Stimulated activated CD8-positive, alpha-beta memory T cell treated with anti-CD3 and anti-CD28 coated beads, Interleukin-4, amount 100 ng/mL, for 4 hours (primary cell): ENCODE measurements at regions not wholly inside any gene's neighbourhood (a gene's known extent, or its start where the extent isn't known, plus 50 kb on each side); places are given as distances from the start of the nearest gene placed in this dataset.

Experiments
- DNase-seq, 2 donors: peaks; one replicate each; pipeline ENCODE4 v3.0.0-alpha.2; 2020; ENCODE audit warnings: low read depth in 2 of 2, low spot score in 1 of 2

- DNase-seq = no peak
Observed at GRCh38 chr6:106773522-106773921, 144.1 kb downstream of the QRSL1 start.

GRCh38 chr6:106772270-106773142 is 143.1 kb downstream of the QRSL1 start:
- DNase-seq = no peak

DNA sequence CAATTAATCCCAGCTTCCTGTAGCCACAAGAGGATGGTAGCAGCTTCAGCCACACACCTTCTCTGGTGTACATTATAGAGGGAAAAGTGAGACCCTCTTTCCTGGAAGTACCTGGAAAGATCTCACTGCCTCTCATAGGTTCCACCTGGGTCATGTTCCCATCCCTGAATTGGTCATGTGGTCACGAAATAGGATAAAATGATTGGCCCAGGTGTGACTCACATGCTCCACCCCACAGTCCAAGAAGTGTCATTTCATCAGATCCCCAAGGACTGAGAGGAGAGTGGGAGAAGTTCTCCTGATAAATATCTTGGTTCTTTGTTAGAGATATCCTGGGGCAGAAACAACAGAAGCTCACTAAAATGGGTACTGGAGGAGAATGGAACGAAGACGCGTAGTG is 142.4 kb downstream of the QRSL1 start:
- no peak for DNase-seq

DNA sequence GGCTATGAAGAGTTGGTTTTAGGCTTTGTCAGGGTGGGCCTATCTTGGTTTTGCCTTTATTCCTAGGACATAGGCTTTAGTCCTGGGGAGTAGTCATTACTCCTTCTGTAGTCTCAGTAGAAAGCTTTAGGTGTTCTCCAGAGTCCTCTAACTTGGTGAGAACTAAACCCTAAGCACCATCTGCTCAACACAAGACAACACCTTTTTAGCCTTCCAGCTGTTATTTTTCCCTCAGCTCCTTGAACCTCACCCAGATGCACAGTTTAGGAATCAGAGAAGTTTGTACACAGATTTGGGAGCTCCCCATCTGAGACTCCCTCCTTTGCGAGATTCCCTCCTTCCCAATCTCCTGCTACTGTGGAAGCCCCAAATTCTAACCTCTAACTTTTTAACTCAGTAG is 141.3 kb downstream of the QRSL1 start:
- no peak for DNase-seq

DNA sequence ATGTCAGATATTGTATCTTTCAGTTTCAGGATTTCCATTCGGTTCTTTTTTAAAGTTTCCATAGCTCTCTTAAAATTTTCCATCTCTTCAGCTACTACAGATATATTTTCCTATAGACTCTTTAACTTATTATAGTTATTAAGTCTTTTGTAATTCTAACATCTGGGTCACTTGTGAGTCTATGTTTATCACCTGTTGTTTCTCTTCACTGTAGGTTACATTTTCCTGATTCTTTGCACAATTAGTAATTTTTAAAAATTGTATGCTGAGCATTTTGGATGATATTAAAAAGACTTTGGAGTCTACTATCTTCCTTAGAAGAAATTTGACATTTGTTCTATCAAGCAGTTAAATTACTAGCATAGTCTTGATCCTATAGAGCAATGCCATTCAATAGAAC is 140.7 kb downstream of the QRSL1 start:
- DNase-seq = no peak

DNA sequence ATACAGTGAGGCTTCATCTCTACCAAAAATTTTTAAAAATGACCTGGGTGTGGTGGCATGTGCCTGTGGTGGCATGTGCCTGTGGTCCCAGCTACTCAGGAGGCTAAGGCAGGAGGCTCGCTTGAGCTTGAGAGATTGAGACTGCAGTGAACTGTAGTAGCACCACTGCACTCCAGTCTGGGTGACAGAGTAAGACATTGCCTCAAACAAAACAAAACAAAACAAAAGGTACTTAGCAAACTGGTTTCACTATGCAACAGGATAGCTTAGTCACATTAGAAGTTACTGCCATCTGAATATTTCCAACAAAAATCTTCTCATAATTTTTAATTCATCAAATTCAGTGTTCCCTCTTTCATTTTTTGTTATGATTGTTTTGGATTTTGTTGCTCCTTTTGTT is 137.9 kb downstream of the QRSL1 start:
- DNase-seq = no peak

- DNase-seq = no peak
Observed at GRCh38 chr6:106766201-106766600, 136.8 kb downstream of the QRSL1 start.

DNA sequence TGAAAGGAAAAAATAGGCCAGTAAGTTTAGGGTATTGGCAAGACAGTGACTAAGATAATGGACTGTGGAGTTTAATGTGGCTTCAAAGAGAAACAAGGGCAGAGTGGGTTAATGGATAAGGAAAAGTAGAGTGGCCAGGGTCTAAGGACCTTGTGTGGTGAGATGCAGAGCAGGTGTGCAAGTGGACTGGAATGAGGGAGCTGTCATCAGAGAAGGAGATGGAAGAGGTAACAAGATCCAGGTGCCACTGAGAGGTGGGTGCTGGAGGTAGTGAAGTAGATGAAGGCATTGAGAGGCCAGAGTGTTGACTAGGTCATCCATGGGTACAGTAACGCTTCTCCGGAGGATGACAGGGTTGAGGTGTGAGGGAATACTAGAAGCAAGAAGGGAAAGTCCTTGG is 136.1 kb downstream of the QRSL1 start:
- DNase-seq = no peak

- no peak for DNase-seq
Observed at GRCh38 chr6:106764353-106764980, 135.1 kb downstream of the QRSL1 start.

DNA sequence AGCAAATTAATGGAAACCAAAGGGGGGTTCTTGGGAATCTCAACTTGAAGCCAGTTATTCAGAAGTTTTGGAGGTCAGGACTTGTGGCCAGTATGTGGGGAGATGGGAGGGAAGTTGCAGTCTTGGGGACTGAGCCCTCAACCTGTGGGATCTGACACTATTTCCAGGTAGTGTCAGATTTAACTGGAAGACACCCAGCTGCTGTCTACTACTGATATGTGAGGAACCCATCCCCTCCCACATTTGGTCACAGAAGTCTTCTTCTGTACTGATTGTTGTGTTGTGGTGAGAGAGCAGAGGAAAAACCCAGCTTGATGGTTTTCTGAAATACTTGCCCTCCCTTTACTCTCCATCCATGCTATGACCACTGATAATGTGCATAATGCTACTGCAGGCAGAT is 134.0 kb downstream of the QRSL1 start:
- DNase-seq = no peak

DNA sequence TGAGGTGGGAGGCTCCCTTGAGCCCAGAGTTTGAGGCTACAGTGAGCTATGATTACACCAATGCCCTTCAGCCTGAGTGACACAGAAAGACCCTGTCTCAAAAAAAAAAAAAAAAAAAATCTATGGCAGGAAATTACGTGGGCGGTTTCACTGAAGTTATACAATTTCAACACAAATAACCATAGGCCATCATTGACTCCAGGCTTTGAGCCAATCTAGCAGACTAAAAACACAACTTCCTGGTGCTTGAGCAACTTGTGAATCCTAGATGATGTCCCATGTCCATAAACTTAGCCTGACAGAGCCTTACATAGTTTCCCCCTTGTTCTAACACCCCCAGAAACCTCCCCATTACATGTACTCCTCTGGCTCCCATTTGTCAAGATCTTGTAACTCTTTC is 131.8 kb downstream of the QRSL1 start:
- no peak for DNase-seq

- no peak for DNase-seq
Observed at GRCh38 chr6:106759112-106759511, 129.7 kb downstream of the QRSL1 start.

DNA sequence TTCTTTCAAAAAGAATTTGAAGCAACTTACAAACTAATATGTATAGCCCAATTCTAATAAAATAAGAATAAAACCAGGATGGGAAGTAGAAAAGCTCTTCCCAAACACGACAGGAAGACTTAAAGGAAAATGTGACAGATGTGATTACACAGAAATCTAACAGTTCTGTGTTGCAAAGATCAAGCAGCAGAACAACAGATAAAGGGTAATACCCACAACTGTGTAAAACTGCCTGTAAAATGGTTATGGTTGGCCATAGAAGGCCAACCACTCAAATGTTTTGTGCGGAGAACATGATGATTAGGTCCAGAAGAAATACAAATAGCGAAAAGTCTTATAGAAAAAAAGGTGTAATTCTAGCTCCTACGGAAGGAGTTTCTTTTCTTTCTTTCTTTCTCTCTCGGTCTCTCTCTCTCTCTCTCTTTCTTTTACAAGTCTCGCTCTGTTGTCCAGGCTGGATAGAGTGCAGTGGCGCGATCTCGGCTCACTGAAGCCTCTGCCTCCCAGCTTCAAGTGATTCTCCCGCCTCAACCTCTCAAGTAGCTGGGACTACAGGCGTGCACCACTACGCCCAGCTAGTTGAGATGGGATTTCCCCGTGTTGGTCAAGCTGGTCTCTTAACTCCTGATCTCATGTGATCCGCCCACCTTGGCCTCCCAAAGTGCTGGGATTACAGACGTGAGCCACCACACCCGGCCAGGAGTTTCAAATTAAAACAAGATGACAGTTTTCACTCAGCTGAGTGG is 128.5 kb downstream of the QRSL1 start:
- no peak for DNase-seq

DNA sequence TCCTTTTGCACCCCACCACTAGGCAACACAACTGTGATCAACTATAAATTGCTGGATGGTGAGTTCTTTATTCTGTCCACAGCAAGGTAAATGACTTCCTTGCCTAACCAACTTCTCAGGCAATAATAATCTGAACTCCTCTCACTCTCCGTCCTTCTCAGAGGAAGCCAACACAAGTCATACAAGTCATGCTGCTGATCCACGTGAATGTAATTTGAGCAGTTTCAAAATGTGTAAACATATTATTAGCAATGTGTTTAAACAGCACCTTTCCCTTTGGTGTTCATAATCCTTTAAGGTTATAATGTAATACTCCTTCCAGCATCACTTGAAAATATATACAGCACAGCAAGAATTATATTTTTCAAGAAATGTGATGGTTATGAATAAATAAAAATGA is 127.9 kb downstream of the QRSL1 start:
- DNase-seq = no peak

GRCh38 chr6:106754215-106754614 is 124.8 kb downstream of the QRSL1 start:
- DNase-seq = no peak

DNA sequence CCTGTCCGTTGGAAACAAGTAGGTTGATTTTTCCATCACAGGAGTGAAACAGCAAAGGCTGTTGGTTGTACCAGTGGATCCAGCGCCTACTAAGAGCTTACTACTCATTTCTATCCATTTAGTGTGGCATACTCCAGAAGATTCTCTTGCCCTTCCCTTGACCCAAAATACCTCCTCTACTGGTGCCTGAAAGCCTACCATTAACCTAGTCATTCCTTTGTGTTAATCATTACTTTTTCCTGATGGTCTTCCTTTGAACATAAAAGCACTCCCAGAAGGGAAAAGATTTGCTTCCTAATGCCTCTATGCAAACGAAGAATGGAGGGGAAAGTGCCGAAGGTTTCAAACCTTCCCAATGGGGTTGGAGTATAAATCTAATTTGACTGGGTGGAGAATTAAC is 123.3 kb downstream of the QRSL1 start:
- no peak for DNase-seq

DNA sequence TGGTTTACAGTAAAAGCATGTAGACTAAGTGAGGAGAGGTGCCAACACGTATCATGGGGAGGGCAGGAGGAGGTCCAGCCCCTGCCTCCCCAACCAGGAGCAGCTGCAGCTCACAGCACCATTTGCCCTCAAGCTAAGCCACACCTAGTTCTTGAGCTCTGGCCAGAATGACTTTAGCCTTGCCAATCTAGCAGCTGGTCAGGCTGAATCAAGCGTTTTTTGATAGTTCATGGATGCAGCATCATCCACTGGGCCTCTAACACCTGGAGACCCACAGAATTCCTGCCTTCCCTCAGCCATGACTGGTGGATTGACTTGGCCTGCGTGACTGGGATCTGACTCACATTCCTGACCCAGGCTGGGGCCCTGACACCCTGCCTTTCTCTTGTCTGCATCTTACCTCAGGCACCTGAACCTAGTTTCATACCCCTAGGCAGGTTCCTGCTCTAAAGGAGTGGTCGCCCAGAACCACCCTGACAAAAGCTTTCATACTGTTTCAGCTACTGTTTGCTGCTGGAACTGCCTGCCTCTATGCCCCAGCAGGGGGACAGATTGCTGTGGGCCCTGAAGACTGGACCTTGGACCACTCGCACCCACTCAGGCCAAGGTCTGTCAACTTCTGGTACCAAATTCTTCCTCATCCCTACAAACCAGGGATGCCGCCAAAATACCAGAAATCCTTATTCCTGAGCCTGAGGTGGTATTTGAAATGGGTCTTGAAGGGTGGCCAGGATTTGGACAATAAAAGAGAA is 122.3 kb downstream of the QRSL1 start:
- DNase-seq = no peak

DNA sequence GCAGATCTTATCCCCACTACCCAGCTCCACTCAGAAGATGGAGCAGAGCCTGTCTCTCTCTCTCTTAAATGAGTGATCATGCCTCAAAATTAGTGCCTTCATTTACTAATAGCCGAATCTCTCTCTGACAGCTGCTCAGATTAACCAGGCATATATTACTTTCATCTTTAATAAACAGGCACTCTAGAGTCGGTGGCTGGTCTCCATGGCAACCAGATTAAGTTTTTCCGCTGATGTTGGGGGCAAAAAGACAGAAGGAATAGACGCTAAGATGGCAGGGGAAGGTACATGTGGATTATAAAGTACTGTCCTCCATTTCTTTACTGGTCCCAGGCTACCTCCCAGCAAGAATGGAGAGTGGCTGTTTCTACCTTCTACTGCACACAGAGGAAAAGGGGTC is 121.6 kb downstream of the QRSL1 start:
- DNase-seq = no peak

GRCh38 chr6:106750142-106750918 is 121.0 kb downstream of the QRSL1 start:
- DNase-seq = no peak

DNA sequence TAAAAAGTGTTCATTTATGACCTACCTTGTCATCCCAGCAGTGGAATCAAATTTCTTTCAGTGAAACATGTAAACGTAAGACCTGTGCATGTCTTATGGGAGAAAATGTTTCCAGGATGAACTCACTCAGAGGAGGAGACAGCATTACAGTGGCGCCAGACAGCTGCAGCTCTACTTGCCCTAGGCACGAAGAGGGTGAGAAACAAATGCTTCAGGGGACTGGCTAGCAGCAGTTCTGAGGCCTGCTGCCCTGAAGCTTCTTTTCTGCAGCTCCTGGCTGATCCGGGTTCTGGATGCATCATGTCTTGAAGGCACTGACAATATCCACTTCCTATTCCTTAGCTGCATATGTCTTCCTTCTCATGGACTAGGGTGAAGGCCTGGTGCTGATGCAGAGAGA is 120.2 kb downstream of the QRSL1 start:
- no peak for DNase-seq
